ENCODE measurements at regions not wholly inside any gene's neighbourhood (a gene's known extent, or its start where the extent isn't known, plus 50 kb on each side); places are given as distances from the start of the nearest gene placed in this dataset.
"Not testable (repeated sequence)": the region's sequence is repeated elsewhere in the genome, so short reads cannot be mapped to it uniquely, and the experiment has no call there.

DNA sequence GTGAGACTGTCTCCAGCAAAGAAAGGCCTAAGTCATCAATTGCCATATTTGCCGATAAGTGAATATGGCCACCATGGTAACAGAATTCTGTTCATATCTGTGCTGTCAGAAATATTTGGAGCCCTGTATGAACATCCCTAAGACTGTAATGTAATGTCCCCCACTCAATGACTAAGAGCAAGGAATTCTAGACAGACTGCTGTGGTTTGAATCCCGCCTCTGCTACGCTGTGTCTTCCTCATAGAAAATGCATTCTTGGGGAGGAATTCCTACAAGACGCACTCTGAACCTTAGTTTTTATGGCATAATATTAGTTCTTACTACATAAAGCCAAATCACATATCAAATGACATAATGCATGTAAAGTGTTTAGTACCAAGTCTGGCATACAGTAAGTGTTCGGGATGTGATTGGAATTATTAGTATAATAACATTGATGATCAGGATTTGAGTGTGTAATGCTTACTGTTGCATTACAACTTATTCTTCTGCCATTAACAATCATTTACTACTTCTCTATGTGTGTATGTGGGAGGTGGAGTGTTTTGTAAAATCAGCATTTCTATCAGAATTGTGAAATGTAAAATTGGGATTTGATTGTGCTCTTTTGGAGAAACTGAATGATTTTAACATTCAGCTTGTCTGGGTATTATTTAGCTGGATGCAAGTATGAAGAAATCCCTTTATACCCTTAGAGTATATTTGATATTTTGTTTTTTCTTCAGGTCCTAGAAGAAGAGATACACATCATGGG, 103.0 kb downstream of the OLIG3 start:
- H3K36me3 ChIP-seq (ENCODE audit: control insufficient read depth, insufficient read depth, low read length), result no peaks in the 10 kb centered on the region
- no peak overlapping the region for H3K4me3 ChIP-seq (ENCODE audit: low read length)
- H3K27ac ChIP-seq (ENCODE audit: low read depth, low read length), result no peak overlapping the region
- H3K9ac ChIP-seq (ENCODE audit: low read length), result no peak overlapping the region
- H3K27me3 ChIP-seq (ENCODE audit: control insufficient read depth, insufficient read depth, low read length), result no peaks in the 10 kb centered on the region
- no peaks in the 10 kb centered on the region for H3K4me1 ChIP-seq (ENCODE audit: control insufficient read depth, insufficient read depth, low read length)

- Histone ChIP-seq H3K4me3 (ENCODE audit: low read length) (no peak overlapping the region), H3K36me3 (ENCODE audit: control insufficient read depth, insufficient read depth, low read length) (no peaks in the 10 kb centered on the region), H3K4me1 (ENCODE audit: control insufficient read depth, insufficient read depth, low read length) (no peaks in the 10 kb centered on the region), H3K27me3 (ENCODE audit: control insufficient read depth, insufficient read depth, low read length) (no peaks in the 10 kb centered on the region), H3K9ac (ENCODE audit: low read length) (no peak overlapping the region), H3K27ac (ENCODE audit: low read depth, low read length) (no peak overlapping the region)
Observed at GRCh38 chr6:137390334-137390733, 103.9 kb downstream of the OLIG3 start.

DNA sequence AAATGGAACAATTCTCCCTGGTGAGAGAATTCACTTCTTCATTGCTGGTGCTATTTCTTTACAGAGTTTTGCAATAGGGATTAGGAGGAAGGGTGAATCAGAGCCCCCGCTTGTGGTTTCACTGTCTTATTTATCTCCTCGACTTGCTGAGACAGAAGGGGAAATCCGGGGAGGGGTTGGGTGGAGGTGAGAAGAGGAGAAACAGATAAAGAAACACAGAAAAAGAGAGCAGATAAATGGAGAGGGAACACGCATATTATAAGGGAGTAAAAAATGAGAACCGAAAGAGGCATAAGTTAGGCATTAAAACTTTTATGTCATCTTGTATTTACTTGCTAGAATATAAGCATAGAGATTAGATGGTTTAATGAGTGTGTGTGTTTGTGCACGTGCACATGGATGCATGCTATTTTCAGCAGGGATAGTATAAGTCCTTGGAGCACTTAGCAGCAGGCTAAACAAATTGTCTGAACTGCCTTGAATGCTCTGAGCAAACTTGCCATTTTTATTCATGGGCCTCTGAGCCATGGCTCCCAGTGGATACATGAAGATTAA, 105.0 kb downstream of the OLIG3 start:
- no peak overlapping the region for H3K27ac ChIP-seq (ENCODE audit: low read depth, low read length)
- H3K4me1 ChIP-seq (ENCODE audit: control insufficient read depth, insufficient read depth, low read length), result no peaks in the 10 kb centered on the region
- H3K4me3 ChIP-seq (ENCODE audit: low read length), result no peak overlapping the region
- H3K9ac ChIP-seq (ENCODE audit: low read length), result no peak overlapping the region
- H3K27me3 ChIP-seq (ENCODE audit: control insufficient read depth, insufficient read depth, low read length), result no peaks in the 10 kb centered on the region
- no peaks in the 10 kb centered on the region for H3K36me3 ChIP-seq (ENCODE audit: control insufficient read depth, insufficient read depth, low read length)

GRCh38 chr6:137387096-137387764, 107.0 kb downstream of the OLIG3 start:
- no peak overlapping the region for H3K4me3 ChIP-seq (ENCODE audit: low read length)
- H3K27ac ChIP-seq (ENCODE audit: low read depth, low read length), result no peak overlapping the region
- no peaks in the 10 kb centered on the region for H3K36me3 ChIP-seq (ENCODE audit: control insufficient read depth, insufficient read depth, low read length)

DNA sequence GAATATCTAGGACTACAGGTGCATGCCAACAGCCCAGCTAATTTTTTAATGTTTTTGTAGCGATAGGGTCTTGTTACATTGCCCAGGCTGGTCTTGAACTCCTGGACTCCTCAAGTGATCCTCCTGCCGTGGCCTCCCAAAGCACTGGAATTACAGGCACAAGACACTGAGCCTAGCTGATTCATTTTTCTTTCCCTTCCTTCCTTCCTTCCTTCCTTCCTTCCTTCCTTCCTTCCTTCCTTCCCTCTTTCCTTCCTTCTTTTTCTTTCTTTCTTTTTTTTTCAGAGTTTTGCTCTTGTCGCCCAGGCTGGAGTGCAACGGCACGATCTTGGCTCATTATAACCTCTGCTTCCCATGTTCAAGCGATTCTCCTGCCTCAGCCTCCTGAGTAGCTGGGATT, 110.9 kb downstream of the OLIG3 start:
- H3K27ac ChIP-seq (ENCODE audit: low read depth, low read length); H3K4me1 ChIP-seq (ENCODE audit: control insufficient read depth, insufficient read depth, low read length); H3K9ac ChIP-seq (ENCODE audit: low read length); H3K4me3 ChIP-seq (ENCODE audit: low read length); H3K27me3 ChIP-seq (ENCODE audit: control insufficient read depth, insufficient read depth, low read length); H3K36me3 ChIP-seq (ENCODE audit: control insufficient read depth, insufficient read depth, low read length): not testable (repeated sequence)

More at GRCh38 chr6:137387096-137387764, 107.0 kb downstream of the OLIG3 start:
- Histone ChIP-seq H3K27me3 (ENCODE audit: control insufficient read depth, insufficient read depth, low read length) (no peaks in the 10 kb centered on the region), H3K9ac (ENCODE audit: low read length) (no peak overlapping the region), H3K4me1 (ENCODE audit: control insufficient read depth, insufficient read depth, low read length) (no peaks in the 10 kb centered on the region)

GRCh38 chr6:137378090-137378369, 116.2 kb downstream of the OLIG3 start:
- Histone ChIP-seq H3K9ac (ENCODE audit: low read length) (no peak overlapping the region), H3K27ac (ENCODE audit: low read depth, low read length) (no peak overlapping the region), H3K4me1 (ENCODE audit: control insufficient read depth, insufficient read depth, low read length) (no peaks in the 10 kb centered on the region), H3K4me3 (ENCODE audit: low read length) (no peak overlapping the region), H3K27me3 (ENCODE audit: control insufficient read depth, insufficient read depth, low read length) (peaks cover 3% of the 10 kb centered on the region), H3K36me3 (ENCODE audit: control insufficient read depth, insufficient read depth, low read length) (no peaks in the 10 kb centered on the region)

DNA sequence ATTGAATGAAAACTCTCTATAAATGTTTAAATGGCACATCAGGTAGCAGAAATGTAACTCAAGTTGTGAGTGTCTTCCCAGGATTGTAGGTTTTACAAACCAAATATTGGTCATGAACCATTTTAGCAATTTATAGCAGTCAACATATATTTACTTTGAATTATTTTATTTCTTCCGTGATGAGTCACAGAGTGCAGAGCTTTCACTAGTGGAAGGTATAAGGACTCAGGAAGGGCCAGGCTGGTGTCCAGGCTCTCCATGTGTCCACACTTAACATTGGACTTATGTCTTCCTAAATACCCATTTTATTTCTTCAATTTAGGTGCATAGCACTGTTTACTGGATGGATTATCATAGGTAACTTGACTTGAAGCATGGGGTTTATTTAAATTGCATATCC, 120.9 kb downstream of the OLIG3 start:
- H3K9ac ChIP-seq (ENCODE audit: low read length), result no peak overlapping the region
- H3K4me3 ChIP-seq (ENCODE audit: low read length), result no peak overlapping the region
- H3K27ac ChIP-seq (ENCODE audit: low read depth, low read length), result no peak overlapping the region
- no peaks in the 10 kb centered on the region for H3K4me1 ChIP-seq (ENCODE audit: control insufficient read depth, insufficient read depth, low read length)
- peaks cover 3% of the 10 kb centered on the region for H3K27me3 ChIP-seq (ENCODE audit: control insufficient read depth, insufficient read depth, low read length)
- H3K36me3 ChIP-seq (ENCODE audit: control insufficient read depth, insufficient read depth, low read length), result no peaks in the 10 kb centered on the region

- H3K27ac ChIP-seq (ENCODE audit: low read depth, low read length), result no peak overlapping the region
- no peak overlapping the region for H3K4me3 ChIP-seq (ENCODE audit: low read length)
- H3K9ac ChIP-seq (ENCODE audit: low read length), result no peak overlapping the region
- no peaks in the 10 kb centered on the region for H3K36me3 ChIP-seq (ENCODE audit: control insufficient read depth, insufficient read depth, low read length)
- peaks cover 3% of the 10 kb centered on the region for H3K27me3 ChIP-seq (ENCODE audit: control insufficient read depth, insufficient read depth, low read length)
- no peaks in the 10 kb centered on the region for H3K4me1 ChIP-seq (ENCODE audit: control insufficient read depth, insufficient read depth, low read length)
Observed at GRCh38 chr6:137372532-137372931, 121.7 kb downstream of the OLIG3 start.

GRCh38 chr6:137371634-137372016, 122.6 kb downstream of the OLIG3 start:
- no peaks in the 10 kb centered on the region for H3K36me3 ChIP-seq (ENCODE audit: control insufficient read depth, insufficient read depth, low read length)

GRCh38 chr6:137370871-137371633, 123.1 kb downstream of the OLIG3 start:
- Histone ChIP-seq H3K36me3 (ENCODE audit: control insufficient read depth, insufficient read depth, low read length) (no peaks in the 10 kb centered on the region), H3K27me3 (ENCODE audit: control insufficient read depth, insufficient read depth, low read length) (peaks cover 3% of the 10 kb centered on the region), H3K4me3 (ENCODE audit: low read length) (no peak overlapping the region), H3K9ac (ENCODE audit: low read length) (no peak overlapping the region), H3K27ac (ENCODE audit: low read depth, low read length) (no peak overlapping the region), H3K4me1 (ENCODE audit: control insufficient read depth, insufficient read depth, low read length) (no peaks in the 10 kb centered on the region)

More at GRCh38 chr6:137371634-137372016, 122.6 kb downstream of the OLIG3 start:
- Histone ChIP-seq H3K4me3 (ENCODE audit: low read length) (no peak overlapping the region), H3K27ac (ENCODE audit: low read depth, low read length) (no peak overlapping the region), H3K4me1 (ENCODE audit: control insufficient read depth, insufficient read depth, low read length) (no peaks in the 10 kb centered on the region), H3K9ac (ENCODE audit: low read length) (no peak overlapping the region), H3K27me3 (ENCODE audit: control insufficient read depth, insufficient read depth, low read length) (peaks cover 3% of the 10 kb centered on the region)

DNA sequence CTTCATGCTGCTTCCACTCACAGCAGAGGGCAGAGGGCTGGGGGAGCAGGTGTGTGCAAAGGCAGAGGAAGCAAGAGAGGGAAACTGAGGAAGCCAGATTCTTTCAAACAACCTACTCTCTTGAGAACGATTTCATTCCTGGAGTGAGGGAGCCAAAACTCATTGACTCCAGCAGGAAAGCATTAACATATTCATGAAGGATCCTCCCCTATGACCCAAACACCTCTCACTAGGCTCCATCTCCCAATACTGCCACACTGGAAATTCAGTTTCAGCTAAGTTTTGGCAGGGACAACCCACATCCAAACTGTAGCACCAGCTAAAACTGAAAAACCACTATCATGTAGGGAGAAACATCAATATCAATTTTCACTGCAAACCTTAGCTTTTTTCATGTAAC, 125.1 kb downstream of the OLIG3 start:
- H3K27ac ChIP-seq (ENCODE audit: low read depth, low read length), result no peak overlapping the region
- no peak overlapping the region for H3K9ac ChIP-seq (ENCODE audit: low read length)

GRCh38 chr6:137365707-137366437, 128.3 kb downstream of the OLIG3 start:
- H3K4me3 ChIP-seq (ENCODE audit: low read length), result no peak overlapping the region
- no peaks in the 10 kb centered on the region for H3K4me1 ChIP-seq (ENCODE audit: control insufficient read depth, insufficient read depth, low read length)
- H3K27ac ChIP-seq (ENCODE audit: low read depth, low read length), result no peak overlapping the region
- H3K27me3 ChIP-seq (ENCODE audit: control insufficient read depth, insufficient read depth, low read length), result no peaks in the 10 kb centered on the region
- no peaks in the 10 kb centered on the region for H3K36me3 ChIP-seq (ENCODE audit: control insufficient read depth, insufficient read depth, low read length)
- H3K9ac ChIP-seq (ENCODE audit: low read length), result no peak overlapping the region

More for the DNA sequence above, 125.1 kb downstream of the OLIG3 start:
- Histone ChIP-seq H3K4me1 (ENCODE audit: control insufficient read depth, insufficient read depth, low read length) (no peaks in the 10 kb centered on the region), H3K4me3 (ENCODE audit: low read length) (no peak overlapping the region), H3K27me3 (ENCODE audit: control insufficient read depth, insufficient read depth, low read length) (no peaks in the 10 kb centered on the region), H3K36me3 (ENCODE audit: control insufficient read depth, insufficient read depth, low read length) (no peaks in the 10 kb centered on the region)
